SKM-1 (cell line): ENCODE measurements at regions not wholly inside any gene's neighbourhood (a gene's known extent, or its start where the extent isn't known, plus 50 kb on each side); places are given as distances from the start of the nearest gene placed in this dataset.
"Not testable (repeated sequence)": the region's sequence is repeated elsewhere in the genome, so short reads cannot be mapped to it uniquely, and the experiment has no call there.

ENCODE experiments used
- DNase-seq: peaks from one replicate; lab custom pipeline; 2025; ENCODE audit not compliant: unreplicated experiment; lab: John Stamatoyannopoulos, UW

GRCh38 chr4:160562661-160563060, 1459.8 kb downstream of the RAPGEF2 start:
- no peak for DNase-seq

- no peak for DNase-seq
Observed at GRCh38 chr4:160563552-160564282, 1460.8 kb downstream of the RAPGEF2 start.

DNA sequence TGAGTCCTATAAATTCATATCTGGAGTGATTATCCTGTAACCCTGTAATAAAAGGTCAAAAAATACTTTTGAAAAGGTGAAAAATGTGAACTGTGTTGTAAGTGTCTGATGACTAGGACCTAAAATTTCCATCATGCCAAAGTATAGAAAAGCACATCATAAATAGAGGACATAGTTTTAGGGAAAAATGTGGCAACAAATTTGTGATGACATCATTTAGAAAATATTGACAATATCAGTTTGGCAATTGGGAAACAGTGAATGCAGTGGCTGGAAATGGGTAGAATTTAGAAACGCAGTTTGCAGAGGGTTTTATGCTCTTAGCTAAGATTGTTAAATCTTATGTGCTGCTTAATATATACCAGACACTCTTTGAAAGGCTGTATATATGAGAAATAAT, 1464.8 kb downstream of the RAPGEF2 start:
- no peak for DNase-seq

DNA sequence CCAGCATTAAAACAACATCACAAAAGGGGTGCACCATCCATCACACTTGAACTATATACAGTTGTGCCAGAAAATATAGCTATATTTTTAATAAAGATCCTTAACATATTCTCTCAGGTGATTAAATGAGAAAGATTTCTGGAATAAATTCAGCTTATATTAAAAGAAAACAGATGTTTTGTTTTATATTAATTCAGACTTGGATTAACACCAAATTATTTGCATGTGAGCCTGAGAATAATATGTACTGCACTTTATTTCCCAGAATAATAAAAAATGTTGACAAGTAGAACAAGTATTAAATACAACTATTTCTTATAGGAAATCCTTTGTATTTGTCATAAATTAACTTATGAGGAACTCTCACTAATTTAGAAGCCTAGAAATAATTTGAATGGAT, 1467.4 kb downstream of the RAPGEF2 start:
- DNase-seq: no peak

GRCh38 chr4:160574272-160574671, 1471.4 kb downstream of the RAPGEF2 start:
- not testable (repeated sequence) for DNase-seq

- DNase-seq: no peak
Observed at GRCh38 chr4:160580581-160580980, 1477.7 kb downstream of the RAPGEF2 start.

GRCh38 chr4:160592258-160592657, 1489.4 kb downstream of the RAPGEF2 start:
- DNase-seq: no peak

DNA sequence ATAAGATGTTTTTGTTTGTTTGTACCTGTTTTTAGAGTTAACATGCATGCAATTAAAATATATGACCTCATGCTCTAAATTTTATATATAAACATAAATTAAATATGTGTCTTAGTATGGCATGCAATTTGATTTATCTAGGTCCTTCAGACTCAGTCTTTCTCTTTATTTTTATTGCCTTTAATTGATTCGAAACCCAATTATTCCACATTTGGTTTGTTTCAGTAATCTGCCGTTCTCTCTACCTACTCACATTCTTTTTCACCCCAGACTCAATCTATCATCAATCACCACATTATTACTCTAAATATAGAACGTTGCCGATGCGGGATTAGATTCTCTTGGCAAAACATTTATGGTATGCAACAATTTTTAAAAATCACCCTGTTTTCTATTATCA, 1492.8 kb downstream of the RAPGEF2 start:
- DNase-seq: no peak

DNA sequence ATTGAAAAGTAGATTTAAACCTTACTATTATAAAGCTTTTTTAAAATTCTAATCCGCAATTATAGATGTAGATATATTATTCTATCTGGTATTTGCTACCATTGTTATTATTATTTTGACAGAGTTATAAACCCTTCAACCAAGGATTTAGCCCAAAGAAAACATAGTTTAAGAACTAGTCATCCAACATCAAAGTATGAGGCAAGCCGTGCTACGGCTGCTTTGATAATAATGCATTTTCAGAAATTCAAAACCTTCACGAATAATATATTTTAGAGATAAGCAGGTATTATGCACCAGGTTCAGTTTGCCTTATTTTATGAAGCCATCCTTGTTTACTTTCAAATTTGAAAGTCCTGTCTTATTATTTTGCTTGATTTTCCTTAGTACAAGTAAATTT, 1501.7 kb downstream of the RAPGEF2 start:
- no peak for DNase-seq

GRCh38 chr4:160611181-160611580, 1508.3 kb downstream of the RAPGEF2 start:
- DNase-seq: no peak

DNA sequence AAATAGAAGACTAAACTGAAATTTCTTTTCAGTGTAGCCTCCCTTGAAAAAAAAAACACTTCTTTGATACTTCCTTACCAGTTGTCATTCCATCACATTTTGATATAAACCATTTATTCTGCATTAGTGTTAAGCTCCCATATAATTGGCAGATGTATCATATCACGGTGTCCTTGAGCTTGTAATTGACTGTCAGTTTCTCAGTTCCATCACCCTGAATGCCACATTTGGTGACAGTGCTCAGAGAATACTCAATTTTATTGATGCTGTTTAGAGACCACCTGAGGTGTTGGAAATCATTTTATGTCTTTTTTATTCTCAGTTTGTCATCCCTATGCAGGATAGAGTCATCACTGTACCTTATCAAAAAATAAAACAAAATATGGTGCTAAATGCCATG, 1528.2 kb downstream of the RAPGEF2 start:
- no peak for DNase-seq

- DNase-seq: no peak
Observed at GRCh38 chr4:160652790-160653189, 1511.0 kb downstream of the FSTL5 start.

- no peak for DNase-seq
Observed at GRCh38 chr4:160675550-160675949, 1488.2 kb downstream of the FSTL5 start.

DNA sequence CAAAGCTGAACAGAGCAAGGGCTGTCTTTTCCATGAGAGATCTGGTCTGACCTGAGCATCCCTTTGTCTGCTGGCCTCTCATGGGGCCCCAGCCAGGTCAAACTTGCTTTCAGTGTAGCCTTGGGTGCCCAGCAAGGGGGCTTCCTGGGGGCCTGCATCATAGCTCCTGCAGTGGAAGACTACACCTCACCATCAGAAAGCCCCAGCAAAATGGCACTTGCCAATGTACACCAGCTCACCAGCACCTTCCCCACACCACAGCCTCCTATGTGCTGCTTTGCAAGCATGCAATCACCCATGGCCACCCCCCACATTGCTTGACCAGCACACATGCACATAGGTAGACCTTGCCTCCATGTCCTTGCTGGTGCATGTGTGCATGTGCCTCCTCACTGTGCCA, 1478.1 kb downstream of the FSTL5 start:
- DNase-seq: no peak

GRCh38 chr4:160701671-160702070, 1462.1 kb downstream of the FSTL5 start:
- no peak for DNase-seq

GRCh38 chr4:160709026-160709425, 1454.8 kb downstream of the FSTL5 start:
- no peak for DNase-seq

DNA sequence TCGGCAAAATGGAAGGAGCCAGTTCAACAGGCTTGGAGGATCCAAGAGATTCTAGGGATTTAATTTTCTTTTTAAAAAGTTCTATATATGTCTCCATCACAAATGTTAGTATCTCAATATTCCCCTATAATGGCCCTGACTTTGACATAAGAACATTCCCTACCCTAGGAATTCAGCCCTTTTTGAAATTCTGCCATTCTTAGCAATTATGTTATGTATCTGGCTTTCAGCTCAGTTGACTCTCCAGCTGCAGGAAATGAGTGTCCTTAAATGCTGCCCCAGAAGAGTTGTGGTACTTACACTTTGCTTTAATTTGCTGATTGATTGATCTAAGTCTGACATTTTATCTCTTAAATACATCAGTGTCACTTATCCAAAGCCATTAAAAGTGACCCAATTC, 1454.3 kb downstream of the FSTL5 start:
- DNase-seq: no peak

- DNase-seq: no peak
Observed at GRCh38 chr4:160716551-160716950, 1447.2 kb downstream of the FSTL5 start.

DNA sequence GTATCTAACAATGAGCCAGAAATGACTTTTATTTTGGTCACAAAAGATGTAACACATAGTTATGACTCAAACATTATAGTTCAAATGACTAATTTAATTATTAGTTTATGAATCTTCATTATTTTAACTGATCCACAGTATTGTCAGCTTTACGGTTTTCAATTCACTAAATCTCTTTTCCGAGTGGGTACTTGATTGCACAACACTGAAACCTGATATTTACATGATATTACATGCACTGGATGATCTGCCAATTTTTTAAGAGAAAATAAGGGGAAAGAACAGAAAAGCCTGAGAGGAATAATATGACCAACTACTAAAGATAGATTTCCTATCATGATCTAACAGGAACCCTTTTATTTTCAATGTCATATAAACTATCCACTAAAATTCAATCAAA, 1446.0 kb downstream of the FSTL5 start:
- DNase-seq: no peak

DNA sequence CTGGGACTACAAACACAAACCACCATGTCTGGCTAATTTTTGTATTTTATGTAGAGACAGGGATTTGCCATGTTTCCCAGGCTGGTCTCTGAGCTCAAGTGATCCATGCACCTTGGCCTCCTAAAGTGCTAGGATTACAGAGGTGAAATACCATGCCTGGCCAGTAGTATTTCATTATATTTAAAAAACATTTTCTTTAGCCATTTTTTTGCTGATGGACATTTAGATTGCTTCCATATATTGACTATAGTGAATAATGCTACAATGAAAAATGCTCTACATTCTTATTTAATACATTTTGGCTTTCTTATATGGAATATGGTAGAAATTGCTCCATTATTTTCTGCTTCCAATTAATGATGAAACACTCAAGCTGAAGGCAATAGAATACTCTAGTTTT, 1439.7 kb downstream of the FSTL5 start:
- DNase-seq: no peak

- no peak for DNase-seq
Observed at GRCh38 chr4:160745126-160745525, 1418.7 kb downstream of the FSTL5 start.

GRCh38 chr4:160746585-160746984, 1417.2 kb downstream of the FSTL5 start:
- not testable (repeated sequence) for DNase-seq

DNA sequence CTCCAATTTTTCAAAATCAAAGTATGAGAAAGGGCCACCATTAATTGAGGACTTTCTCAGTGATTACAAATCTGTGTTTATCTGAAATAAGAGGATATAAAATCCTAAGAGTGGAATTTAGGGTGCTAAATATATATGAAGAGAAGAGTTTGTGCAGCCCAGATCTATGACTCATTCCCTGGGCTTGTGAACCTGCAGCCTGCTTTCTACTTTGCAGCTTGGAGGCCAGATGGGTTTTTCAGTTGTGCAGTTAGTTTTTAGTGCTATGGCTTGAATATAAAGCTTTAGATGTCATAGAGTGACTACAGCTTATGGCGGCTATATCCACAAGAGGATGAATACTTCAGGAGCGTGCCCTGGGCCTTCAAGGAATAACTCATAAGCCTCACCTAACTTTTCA, 1391.1 kb downstream of the FSTL5 start:
- no peak for DNase-seq
